PC-9 (cell line): ENCODE measurements at regions not wholly inside any gene's neighbourhood (a gene's known extent, or its start where the extent isn't known, plus 50 kb on each side); places are given as distances from the start of the nearest gene placed in this dataset.

Experiments used
- BruUV-seq: library from RNA; stranded (reverse); fragments of 400-500 nt; replicated peaks from 2 replicates; lab custom pipeline; 2021; lab: Mats Ljungman, UMichigan
- CTCF ChIA-PET: fragments of 300-600 bp; sonication (Branson Sonifier 250); formaldehyde crosslinking; loops from one replicate; lab custom pipeline; 2022; ENCODE audit warnings: antibody characterized with exemption; lab: Charles Lee
- POLR2A ChIA-PET: fragments of 300-600 bp; sonication (Branson Sonifier 250); formaldehyde crosslinking; loops from one replicate; lab custom pipeline; 2022; ENCODE audit warnings: antibody characterized with exemption; ENCODE audit not compliant: unreplicated experiment; lab: Charles Lee
- DNase-seq, 2 experiments: peaks; one replicate each; pipeline versions ENCODE4 v3.0.0 to v3.0.0-alpha.2; 2015 to 2022; ENCODE audit warnings: mixed read lengths in 1 of 2
- H2AFZ ChIP-seq: fragments of 200-600 bp; sonication (generic); 2 replicates; pipeline ENCODE4 v1.8.1; 2017; ENCODE audit warnings: antibody characterized with exemption
- H3F3A ChIP-seq: fragments of 200-600 bp; sonication (generic); 2 replicates; pipeline ENCODE4 v1.8.1; 2017; ENCODE audit warnings: antibody characterized with exemption, mild to moderate bottlenecking, low read depth; ENCODE audit not compliant: insufficient read depth
- H3K27ac ChIP-seq: fragments of 200-600 bp; sonication (generic); 2 replicates; pipeline ENCODE4 v1.6.1; 2016; ENCODE audit warnings: mixed run types
- H3K27me3 ChIP-seq: fragments of 200-600 bp; sonication (generic); 2 replicates; pipeline ENCODE4 v1.6.1; 2016; ENCODE audit warnings: low read depth, mixed run types; ENCODE audit not compliant: insufficient read depth
- H3K36me3 ChIP-seq: fragments of 200-600 bp; sonication (generic); 2 replicates; pipeline ENCODE4 v1.6.1; 2016; ENCODE audit warnings: low read depth, mixed run types
- H3K4me1 ChIP-seq: fragments of 200-600 bp; sonication (generic); replicated peaks from 2 replicates; pipeline ENCODE4 v1.6.1; 2016; ENCODE audit warnings: mixed run types; ENCODE audit not compliant: insufficient read depth
- H3K4me2 ChIP-seq: fragments of 200-600 bp; sonication (generic); 2 replicates; pipeline ENCODE4 v1.6.1; 2017; ENCODE audit warnings: mixed run types
- H3K4me3 ChIP-seq: fragments of 200-600 bp; sonication (generic); 2 replicates; pipeline ENCODE4 v1.6.1; 2016; ENCODE audit warnings: mixed run types
- H3K79me2 ChIP-seq: fragments of 200-600 bp; sonication (generic); 2 replicates; pipeline ENCODE4 v1.6.1; 2017; ENCODE audit warnings: low read depth, mixed run types
- H3K9me2 ChIP-seq: fragments of 200-600 bp; sonication (generic); 2 replicates; pipeline ENCODE4 v1.8.1; 2017; ENCODE audit warnings: mild to moderate bottlenecking; ENCODE audit not compliant: insufficient read depth
- H3K9me3 ChIP-seq: fragments of 200-600 bp; sonication (generic); 2 replicates; pipeline ENCODE4 v1.8.1; 2016; ENCODE audit warnings: low read depth; ENCODE audit not compliant: insufficient read depth
- H4K20me1 ChIP-seq: fragments of 200-600 bp; sonication (generic); 2 replicates; pipeline ENCODE4 v1.8.1; 2017; ENCODE audit not compliant: insufficient read depth
- EZH2 ChIP-seq: fragments of 200-600 bp; sonication (generic); IDR thresholded peaks from 2 replicates; pipeline ENCODE4 v1.8.0; 2017; ENCODE audit warnings: antibody characterized with exemption, low read depth
- intact Hi-C: fragments of 100-400 bp; cut with micrococcal nuclease; formaldehyde crosslinking; loops from one replicate; pipeline ENCODE4 v1.10.0; 2022; ENCODE audit not compliant: unreplicated experiment
- TF ChIP-seq, protein P1 (sequence below): fragments of 200-600 bp; sonication (generic); conservative IDR thresholded peaks from 2 replicates; pipeline ENCODE4 v1.6.1; 2017; ENCODE audit warnings: mixed run types, antibody characterized with exemption, mild to moderate bottlenecking, moderate library complexity

DNA sequence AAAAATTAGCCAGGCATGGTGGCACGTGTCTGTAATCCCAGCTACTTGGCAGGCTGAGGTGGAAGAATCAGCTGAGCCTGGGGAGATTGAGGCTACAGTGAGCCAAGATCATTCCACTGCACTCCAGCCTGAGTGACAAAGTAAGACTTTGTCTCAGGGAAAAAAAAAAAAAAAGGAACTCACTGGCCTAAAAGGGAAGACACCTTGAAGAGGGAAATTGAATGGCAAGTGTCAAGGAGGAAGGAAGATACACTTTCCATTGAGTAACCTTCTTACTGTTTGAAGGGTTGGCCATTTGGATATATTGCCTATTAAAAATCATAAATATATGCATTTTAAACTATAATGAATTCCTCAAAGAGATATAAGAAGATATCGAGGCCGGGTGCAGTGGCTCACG, 147.5 kb upstream of the FAM241A start:
- no peak overlapping the region for H2AFZ ChIP-seq
- H3K4me2 ChIP-seq: no peak overlapping the region
- no peak overlapping the region for H3K4me3 ChIP-seq
- TF ChIP-seq EZH2: no peak
- TF ChIP-seq, protein P1, sequence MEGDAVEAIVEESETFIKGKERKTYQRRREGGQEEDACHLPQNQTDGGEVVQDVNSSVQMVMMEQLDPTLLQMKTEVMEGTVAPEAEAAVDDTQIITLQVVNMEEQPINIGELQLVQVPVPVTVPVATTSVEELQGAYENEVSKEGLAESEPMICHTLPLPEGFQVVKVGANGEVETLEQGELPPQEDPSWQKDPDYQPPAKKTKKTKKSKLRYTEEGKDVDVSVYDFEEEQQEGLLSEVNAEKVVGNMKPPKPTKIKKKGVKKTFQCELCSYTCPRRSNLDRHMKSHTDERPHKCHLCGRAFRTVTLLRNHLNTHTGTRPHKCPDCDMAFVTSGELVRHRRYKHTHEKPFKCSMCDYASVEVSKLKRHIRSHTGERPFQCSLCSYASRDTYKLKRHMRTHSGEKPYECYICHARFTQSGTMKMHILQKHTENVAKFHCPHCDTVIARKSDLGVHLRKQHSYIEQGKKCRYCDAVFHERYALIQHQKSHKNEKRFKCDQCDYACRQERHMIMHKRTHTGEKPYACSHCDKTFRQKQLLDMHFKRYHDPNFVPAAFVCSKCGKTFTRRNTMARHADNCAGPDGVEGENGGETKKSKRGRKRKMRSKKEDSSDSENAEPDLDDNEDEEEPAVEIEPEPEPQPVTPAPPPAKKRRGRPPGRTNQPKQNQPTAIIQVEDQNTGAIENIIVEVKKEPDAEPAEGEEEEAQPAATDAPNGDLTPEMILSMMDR: no peak
- H3K36me3 ChIP-seq: no peaks in the 10 kb centered on the region
- H3K9me2 ChIP-seq: no peaks in the 10 kb centered on the region
- H3K9me3 ChIP-seq: no peaks in the 10 kb centered on the region
- H3K4me1 ChIP-seq: no peaks in the 10 kb centered on the region
- no peaks in the 10 kb centered on the region for H3F3A ChIP-seq
- intact Hi-C loops: no loop called here
- BruUV-seq: no TSS peak
- H3K27ac ChIP-seq: no peak overlapping the region
- ChIA-PET POLR2A (interaction anchor here (0.5 kb wide), 1 partner anchor 37 kb away, joined by 3 read pairs; no protein-coding TSS in a partner anchor), CTCF (no interaction called here)
- no peaks in the 10 kb centered on the region for H4K20me1 ChIP-seq
- DNase-seq: no peak
- H3K27me3 ChIP-seq: peaks cover 5% of the 10 kb centered on the region; the same call in 1 of the 2 replicates
- H3K79me2 ChIP-seq: no peaks in the 10 kb centered on the region

DNA sequence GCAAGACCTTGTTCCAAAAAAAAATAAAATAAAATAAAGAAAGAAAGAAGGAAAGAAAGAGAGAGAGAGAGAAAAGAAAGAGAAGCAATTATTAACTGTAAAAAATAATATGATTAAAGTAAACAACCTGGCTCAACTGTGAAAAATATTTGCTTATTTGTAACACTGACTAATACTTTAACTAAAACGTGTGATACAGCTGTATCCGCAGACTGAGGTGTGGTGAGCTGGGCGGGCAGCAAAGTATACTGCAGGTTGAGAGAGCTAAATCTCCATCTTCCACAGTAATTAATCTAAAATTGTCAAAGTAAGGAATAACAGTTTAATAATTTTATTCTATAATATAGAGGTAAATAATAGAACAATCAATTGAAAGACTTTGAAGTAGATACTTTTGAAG, 145.5 kb upstream of the FAM241A start:
- Histone ChIP-seq H3K27ac (no peak overlapping the region), H2AFZ (no peak overlapping the region), H3K9me2 (no peaks in the 10 kb centered on the region), H3K4me2 (no peak overlapping the region), H3K4me3 (no peak overlapping the region), H3F3A (no peaks in the 10 kb centered on the region), H3K4me1 (no peaks in the 10 kb centered on the region), H3K27me3 (peaks cover 5% of the 10 kb centered on the region; the same call in 1 of the 2 replicates), H3K36me3 (no peaks in the 10 kb centered on the region), H3K9me3 (no peaks in the 10 kb centered on the region), H3K79me2 (no peaks in the 10 kb centered on the region), H4K20me1 (no peaks in the 10 kb centered on the region)
- intact Hi-C loops: no loop called here
- ChIA-PET POLR2A (interaction anchor here (0.5 kb wide), 1 partner anchor 57 kb away, joined by 3 read pairs; no protein-coding TSS in a partner anchor), CTCF (no interaction called here)
- no peak for DNase-seq
- TF ChIP-seq EZH2: no peak
- TF ChIP-seq, protein P1: no peak
- no TSS peak for BruUV-seq

DNA sequence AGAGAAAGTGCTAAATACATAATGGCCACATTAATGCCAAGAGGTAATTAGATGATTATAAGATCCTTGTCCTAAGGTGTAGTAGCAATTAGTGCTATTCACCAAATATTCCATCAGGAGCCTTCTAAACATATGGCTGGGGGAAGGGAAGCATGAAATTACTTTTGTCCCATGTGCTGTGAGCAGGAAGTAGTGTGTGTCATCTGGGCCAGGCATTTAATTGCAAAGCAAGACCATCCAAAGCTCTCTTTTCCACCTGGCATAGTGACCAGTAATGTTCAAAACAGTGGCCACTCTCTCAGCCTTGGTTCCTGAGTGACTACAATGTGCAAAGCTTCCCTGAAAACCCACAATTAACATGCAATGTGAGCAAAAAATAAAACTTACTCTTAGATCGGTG, 144.2 kb upstream of the FAM241A start:
- Histone ChIP-seq H3K9me3 (no peaks in the 10 kb centered on the region), H3K36me3 (no peaks in the 10 kb centered on the region), H3K27me3 (peaks cover 1% of the 10 kb centered on the region; the same call in 1 of the 2 replicates), H3K4me2 (no peak overlapping the region), H3K9me2 (no peaks in the 10 kb centered on the region), H3K79me2 (no peaks in the 10 kb centered on the region), H2AFZ (no peak overlapping the region), H3K4me3 (no peak overlapping the region), H3K4me1 (no peaks in the 10 kb centered on the region), H3K27ac (no peak overlapping the region), H3F3A (no peaks in the 10 kb centered on the region), H4K20me1 (no peaks in the 10 kb centered on the region)
- ChIA-PET CTCF (no interaction called here), POLR2A (no interaction called here)
- no peak for TF ChIP-seq EZH2
- TF ChIP-seq, protein P1: no peak
- no peak for DNase-seq
- no TSS peak for BruUV-seq
- intact Hi-C loops: no loop called here
